GM18502 (cell line): ENCODE measurements at regions not wholly inside any gene's neighbourhood (a gene's known extent, or its start where the extent isn't known, plus 50 kb on each side); places are given as distances from the start of the nearest gene placed in this dataset.
"Not testable (repeated sequence)": the region's sequence is repeated elsewhere in the genome, so short reads cannot be mapped to it uniquely, and the experiment has no call there.

Experiments
- ATAC-seq: cut with Tn5 transposase; IDR thresholded peaks from one replicate; pipeline ENCODE4 v1.9.1; 2021; ENCODE audit warnings: mild to moderate bottlenecking; ENCODE audit not compliant: unreplicated experiment, poor library complexity

DNA sequence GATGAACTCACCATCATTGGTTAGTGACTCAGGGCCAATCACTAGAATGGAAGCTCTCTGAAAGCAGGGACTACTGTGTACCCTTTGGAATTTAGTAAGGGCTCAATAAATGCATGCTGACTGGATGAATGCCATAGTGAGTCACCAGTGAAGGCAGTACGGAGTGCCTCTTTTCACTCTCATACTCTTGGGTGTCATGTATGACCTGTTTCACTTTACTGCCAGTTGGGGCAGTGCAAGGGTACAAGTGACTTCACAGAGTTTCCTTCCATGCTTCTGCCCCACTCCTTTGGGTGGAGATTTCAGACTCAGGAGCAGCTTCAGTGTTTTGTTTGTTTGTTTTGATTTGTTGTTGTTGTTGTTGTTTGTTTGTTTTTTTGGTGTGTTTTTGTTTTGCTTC is 57.7 kb downstream of the SOX3 start:
- ATAC-seq = no peak

DNA sequence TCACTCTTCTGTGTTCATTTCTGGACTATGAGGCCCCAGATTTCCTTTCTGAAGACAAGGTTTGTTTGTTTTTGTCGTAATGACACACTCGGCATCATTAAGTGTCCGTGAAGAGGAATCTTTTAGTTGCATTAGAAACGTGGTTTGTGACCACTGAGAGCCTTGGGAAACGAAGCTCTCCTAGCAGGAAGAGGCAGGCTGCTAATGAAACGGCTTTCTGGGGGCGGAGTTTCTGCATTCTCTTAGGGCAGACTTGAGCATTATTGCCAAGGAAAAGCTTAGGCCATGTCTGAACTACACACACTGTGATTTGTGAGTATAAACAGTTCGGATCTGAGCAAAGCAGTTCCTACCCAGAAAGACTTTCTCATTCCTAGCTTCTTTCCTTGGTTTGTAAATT is 64.0 kb downstream of the SOX3 start:
- ATAC-seq = no peak

DNA sequence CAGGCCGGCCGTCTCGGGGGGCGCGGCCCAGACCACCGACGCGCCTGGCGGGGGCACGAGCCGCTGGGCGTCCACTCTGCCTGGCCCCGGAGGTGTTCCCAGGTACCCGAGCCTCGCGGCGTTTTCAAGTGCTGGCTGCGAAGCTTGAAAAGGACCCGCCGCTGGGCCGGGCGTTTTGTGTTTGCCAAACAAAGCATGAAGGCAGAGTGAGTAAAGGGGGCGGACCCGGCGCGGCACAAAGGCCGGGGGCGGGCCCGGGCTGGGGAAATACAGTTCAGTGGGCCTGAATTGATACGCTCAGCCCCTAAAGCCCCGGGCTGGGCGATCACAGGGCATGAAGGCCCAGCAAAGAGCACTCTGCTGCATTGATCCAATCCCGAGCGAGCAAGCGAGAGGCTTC is 65.4 kb downstream of the SOX3 start:
- no peak for ATAC-seq

DNA sequence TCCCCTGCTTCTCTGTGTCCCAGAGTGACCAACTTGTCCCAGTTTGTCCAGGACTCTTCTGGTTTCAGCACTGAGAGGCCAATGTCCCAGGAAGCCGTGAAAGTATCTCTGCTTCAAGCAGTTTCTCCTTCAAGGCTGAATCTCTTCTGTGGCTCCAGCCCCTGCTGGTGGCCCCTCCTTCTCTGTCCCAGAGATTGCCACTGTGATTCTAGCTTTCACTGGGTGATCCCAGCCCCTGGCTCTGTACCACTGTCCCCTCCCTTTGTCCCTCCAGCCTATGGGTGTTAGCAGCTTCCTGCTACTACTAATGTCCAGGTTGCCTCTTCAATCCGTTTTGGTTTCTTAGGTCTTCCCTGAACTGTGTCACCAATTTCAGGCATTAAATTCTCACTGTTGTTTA is 70.5 kb downstream of the SOX3 start:
- ATAC-seq = no peak

DNA sequence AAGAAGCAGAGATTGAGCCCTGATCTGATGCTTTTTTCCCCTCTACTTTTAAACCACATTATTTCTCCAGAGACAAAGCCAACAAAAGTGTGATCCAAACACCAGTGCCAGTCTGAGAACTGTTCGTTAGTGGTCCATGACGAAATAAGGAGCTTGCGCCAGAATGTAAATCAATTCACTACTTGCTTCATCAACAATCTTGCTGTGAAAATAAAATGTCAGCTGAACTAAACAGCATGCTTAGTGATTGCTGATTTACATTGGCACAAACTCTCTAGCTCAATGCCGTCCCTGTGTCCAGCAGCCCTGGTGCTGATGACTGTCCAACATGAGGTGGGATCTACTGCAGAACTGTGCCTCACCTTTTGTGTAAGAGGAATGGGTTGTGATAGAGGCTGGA is 71.3 kb downstream of the SOX3 start:
- ATAC-seq = no peak

DNA sequence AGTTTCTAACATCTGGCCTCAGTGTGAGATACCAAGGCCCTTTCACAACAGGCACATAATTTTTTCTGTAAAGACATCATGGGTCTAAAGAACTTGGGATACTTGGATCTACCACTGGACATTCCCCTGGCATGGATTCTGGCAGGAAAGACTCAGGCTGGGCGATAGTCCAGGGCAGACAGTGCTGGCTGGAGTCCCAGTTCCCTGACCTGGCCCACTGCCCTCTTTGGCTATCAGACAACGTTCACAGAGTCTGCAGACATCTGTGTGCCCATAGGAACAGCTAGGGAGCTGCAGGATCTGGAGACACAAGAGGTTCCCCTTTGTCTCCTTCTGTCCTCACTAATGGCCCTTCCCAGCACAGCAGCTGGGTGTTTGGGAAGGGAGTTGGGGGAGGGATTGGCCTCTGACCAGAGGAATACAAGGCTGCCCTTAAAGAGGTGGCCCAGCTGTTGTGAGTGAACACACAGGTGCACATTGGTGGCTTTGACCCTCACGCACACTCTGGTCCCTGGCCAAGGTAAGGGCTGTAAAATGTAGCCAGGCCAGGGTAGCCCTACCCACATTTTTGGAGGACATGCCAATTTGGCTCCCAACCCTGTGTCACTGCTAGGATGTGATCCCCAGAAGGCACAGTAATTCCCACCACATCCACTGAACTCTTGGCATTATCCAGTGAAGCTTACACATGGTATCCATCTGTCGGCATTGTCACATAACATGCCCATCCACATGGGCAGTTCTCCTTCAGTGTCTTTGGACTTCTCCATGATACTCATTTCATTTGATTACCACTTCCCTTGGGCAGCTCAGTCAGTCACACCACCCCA is 72.3 kb downstream of the SOX3 start:
- no peak for ATAC-seq

DNA sequence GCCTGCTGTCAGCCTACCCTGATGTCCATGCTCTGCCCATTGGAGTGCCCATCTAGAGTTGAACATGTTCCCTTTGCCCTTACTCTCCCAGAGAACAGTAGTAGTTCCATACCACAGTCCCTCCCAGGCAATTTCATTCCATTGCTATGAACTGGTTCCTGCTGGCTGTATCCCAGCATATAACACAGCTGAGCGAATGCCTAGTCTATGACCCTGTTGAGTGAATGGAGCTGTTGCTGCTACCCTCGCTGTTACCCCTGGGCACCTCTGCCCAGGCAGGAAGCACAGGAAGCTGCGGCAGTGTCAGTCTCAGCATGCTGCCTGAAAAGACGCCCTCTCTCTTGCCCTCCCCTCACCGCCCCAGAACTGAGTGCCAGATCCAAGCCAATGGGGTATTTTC is 73.3 kb downstream of the SOX3 start:
- ATAC-seq = no peak

DNA sequence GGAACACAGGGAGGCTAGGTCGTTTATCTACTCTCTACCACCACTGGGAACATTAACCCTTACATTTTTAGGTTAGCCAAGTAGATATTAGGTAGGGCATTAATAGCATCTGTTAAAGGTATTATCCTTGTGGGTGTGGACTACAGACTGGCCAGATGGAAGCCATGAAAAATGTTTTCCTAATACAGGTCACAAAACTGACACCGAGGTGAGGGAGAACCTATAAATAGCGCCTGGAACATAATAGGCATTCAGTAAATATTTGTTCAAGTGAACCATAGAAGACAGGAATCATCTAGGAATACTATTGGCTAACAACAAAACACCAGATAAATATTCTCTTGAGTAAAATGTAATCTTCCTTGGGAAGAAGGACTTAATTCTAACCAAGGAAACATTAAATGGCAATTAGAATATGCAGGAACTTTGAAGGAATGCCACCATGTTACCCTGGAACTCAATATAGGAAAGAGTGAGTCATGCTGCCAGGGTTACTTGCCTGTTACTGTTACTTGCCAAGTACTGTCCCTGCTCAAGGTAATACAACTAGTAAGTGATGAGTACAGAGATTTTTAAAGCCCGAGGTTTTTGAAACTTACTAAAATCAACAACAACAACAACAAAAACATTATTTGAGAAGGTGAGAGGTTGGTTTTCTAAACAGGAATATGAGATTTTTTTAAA is 79.0 kb downstream of the SOX3 start:
- ATAC-seq = no peak

DNA sequence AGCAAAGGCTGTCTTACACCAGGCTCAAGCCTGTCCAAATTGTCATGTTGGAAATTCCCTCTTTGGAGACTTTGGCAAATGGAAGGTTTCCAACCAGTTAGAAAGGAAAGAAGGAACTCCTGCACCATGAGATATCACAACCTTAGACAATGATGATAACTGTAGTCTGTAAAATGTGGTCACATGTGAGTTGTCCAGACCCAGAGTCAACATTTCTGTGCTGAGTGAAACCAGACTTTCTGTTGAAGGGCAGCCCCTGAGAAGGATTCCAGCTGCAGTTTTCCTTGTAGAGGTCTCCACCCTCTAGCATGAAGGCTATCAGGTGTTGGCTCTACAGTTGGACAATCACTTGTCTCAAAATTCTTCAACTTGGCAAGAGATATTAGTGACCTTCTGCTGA is 82.4 kb downstream of the SOX3 start:
- no peak for ATAC-seq

DNA sequence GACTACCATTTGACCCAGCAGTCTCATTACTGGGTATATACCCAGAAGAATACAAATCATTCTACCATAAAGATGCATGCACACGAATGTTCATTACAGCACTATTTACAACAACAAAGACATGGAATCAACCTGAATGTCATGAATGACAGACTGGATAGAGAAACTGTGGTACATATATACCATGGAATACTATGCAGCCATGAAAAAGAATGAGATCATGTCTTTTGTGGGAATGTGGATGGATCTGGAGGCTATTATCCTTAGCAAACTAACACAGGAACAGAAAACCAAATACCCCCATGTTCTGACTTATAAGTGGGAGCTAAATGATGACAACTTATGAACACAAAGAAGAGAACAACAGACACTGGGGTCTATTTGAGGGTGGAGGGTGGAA is 102.7 kb downstream of the SOX3 start:
- not testable (repeated sequence) for ATAC-seq

DNA sequence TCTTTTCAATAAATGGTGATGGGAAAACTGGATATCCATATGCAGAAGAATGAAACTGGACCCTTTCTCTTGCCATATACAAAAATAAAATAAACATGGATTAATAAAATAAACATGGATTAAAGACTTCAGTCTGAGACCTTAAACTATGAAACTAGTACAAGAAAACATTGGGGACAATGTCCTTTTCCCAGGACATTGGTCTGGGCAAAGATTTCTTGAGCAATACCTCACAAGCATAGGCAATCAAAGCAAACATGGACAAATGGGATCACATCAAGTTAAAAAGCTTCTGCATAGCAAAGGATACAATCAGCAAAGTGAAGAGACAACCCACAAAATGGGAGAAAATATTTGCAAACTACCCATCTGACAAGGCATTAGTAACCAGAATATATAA is 108.5 kb downstream of the SOX3 start:
- ATAC-seq = not testable (repeated sequence)

DNA sequence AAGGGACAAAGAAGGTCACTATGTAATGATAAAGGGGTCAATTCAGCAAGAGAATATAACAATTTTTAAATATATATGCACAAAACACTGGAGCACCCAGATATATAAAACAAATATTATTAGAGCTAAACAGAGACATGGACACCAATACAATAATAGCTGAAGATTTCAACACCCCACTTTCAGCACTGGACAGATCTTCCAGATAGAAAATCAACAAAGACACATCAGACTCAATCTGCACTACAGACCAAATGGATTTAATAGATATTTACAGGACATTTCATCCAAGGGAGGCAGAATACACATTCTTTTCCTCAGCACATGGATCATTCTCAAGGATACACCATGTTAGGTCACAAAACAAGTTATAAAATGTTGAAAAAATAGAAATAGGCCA is 111.4 kb downstream of the SOX3 start:
- ATAC-seq = no peak

DNA sequence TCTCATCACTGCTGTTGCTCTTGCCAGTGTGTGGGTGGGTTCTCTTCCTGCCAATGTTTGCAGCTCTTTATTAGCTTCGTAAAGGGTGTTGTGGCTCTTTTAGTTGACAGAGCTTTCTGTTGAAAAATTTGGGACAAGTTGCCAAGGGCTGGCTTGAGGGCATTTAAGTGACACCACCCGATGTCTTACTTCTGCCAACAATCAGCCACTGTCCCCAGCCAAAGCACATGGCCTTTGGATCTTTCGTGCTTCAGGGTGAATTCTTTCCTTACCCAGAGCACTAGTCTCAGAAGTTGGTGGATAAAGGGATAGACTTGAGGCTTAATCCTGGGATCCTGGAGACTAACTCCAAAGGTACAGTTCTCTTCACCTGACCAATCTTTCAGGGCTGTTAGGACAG is 113.6 kb downstream of the SOX3 start:
- no peak for ATAC-seq

DNA sequence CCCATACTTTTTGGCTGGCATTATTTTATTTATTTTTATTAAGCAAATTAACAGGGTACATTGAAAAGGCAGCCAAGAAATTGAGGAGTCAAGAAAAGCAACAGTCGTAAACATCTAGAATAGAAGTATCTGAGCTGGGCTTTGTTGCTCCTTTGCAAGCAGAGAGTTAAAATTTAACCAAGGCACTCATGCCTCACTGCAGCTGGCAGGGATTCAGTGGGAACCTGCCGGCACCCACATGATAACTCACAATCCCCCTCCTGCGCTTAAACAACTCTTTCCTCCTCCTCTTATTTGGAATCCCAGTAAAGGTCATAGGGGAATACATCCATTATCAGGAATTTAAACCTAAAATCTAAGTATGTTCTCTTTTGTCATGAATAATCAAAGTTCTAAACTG is 115.5 kb downstream of the SOX3 start:
- ATAC-seq = no peak

DNA sequence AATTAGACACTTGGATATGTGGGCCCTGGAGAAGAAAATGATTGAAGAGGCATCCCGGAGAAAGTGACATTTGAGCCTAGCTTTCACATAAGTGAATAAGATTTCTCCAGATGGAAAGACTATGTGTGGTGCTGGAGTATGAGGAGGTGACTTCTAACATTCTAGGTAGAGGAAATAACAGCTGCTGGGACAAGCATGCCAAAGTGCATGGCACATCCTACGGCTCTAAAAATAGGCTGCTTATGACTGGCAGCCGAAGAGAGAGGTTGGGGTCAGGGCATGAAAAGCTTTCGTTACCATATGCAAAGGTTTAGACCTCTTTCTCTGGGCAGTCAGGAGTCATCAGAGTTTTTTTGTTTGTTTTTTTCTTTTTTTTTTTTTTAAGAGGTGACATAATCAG is 142.0 kb downstream of the SOX3 start:
- ATAC-seq = no peak

DNA sequence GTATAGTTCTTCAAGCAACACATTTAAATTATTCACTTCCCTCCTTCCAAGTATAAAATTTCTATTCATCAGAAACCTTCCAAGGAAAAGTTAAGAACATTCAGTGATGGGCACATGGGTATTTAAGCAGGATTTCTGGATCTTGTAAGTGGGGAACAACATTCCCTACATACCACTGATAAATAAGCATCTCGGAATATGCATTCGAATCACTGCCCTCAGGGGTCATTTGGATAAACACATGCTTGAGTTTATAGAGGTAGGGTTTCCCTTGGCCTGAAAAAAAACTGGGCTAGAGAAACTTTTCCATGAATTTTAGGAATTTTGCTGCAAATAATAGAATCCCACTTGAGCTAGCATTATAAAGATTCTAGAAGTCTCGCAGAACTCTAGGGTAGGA is 143.9 kb downstream of the SOX3 start:
- no peak for ATAC-seq

DNA sequence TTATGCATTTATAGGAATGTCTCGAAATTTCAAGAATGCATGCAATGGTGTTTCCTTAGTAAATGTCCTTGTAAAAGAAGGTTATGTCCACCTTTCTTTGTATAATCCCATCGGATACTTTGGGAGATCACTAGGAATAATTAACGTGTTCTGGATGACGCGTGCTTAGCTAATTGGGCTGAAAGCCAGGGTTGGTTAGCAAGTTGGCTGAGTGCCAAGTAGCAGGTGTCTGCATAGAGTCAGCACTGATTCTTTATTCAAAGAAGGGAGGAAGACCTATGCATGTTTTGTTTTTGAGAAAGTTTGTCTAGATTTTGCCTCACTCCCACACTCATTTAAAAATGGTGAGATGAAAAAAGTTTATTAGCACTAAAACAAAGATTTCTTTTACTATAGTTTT is 144.6 kb downstream of the SOX3 start:
- no peak for ATAC-seq

DNA sequence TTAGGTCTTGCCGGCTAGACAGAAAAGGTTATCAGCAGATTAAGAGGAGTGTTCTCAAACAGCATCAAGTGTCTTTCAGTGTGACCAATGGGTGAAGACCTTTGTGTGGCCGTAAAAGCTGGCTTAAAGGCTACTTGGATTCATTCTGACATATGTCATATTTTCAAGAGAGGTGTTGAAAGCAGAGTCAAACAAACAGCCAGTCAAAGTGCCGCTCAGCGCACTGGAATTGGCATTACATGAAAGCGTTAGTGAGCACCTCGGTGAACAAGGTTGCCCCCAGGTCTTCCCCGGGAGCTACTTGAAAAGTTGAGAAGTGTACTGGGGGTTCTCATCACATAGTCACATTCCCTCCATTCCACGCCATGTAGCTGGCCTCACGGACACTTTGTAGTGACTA is 148.9 kb downstream of the SOX3 start:
- no peak for ATAC-seq

DNA sequence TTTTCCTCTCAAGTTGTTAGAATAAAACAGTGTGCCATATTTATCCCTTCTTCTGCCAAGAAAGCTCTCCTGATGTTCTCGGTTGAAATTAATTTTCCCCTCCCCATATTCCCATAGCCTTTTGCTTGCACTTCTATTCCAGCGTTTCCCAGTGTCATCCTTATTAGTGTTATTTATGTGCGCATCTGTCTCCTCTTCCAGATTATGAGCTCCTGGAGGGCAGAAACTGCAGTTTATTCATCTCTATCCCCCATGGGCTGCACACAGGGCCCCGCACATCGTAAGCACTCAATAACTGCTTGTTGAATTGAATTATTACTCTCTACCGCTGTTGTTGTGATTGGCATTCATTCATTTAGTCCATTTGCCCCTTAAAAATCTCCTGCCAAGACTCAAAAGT is 149.4 kb downstream of the SOX3 start:
- no peak for ATAC-seq

DNA sequence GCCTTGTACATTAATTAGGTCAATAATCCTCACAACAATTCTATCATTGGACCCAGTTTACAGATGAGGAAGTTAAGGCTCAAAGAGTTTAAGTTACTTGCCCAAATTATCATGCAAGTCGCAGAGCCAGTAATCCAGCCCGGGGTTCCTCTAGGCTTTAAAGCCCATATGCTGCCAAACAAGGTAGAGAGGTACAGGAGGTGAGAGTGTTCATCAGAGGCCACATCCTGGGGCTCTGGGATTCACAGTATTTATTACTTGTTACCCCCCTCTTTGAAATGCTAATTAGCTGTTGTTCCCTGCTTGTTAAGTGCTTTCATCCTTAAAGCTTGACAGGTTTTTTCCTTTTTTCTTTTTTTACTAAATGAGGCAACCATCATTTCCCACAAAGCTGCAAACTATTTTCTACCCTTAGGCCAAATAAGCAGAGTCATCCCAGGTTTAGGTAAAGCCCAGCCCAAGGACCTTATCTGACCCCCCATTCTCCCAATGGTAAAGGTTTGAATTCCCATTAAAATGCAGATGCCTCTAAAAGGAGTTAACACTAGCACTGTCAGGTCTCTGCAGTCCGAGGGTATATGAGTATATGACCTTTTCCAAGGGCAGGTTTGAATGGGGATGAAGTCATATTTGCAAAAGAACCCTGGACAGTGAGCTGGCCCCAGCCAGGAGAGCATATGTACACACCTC is 150.3 kb downstream of the SOX3 start:
- ATAC-seq = no peak

DNA sequence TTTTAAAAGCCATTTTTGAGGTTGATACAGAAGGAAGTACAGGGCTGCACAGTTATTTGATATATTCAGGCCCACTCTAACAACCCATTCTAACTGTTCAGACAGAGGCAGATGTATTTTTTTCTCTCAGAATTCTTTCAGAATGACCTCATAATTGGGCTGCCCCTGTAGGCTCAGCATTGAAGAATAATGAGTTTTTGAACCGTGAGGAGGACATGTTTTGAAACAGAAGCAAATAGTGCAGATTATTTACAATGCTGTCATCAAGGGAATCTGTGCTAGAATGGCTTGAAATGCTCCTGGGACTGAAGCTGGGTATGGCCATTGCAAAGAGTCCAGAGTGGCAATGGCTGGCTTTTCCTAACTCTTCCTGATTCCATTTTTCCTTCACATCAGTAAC is 158.1 kb downstream of the SOX3 start:
- no peak for ATAC-seq
